ENCODE measurements at regions not wholly inside any gene's neighbourhood (a gene's known extent, or its start where the extent isn't known, plus 50 kb on each side); places are given as distances from the start of the nearest gene placed in this dataset.
A peak's percentile ranks its signal among the peaks of the same experiment; 100 is the strongest.

GRCh38 chrX:116238567-116239255 is 68.2 kb downstream of the AGTR2 start:
- no peak overlapping the region for H3K27ac ChIP-seq
- intact Hi-C loops (cut with DNase I) = no loop called here

GRCh38 chrX:116239944-116240840 is 69.6 kb downstream of the AGTR2 start:
- TF ChIP-seq POLR2AphosphoS5 (IDR thresholded peaks at IDR 0.05; ENCODE audit: insufficient read depth in 1 of 2, low read depth in 1 of 2) (no peak), CTCF (IDR thresholded peaks at IDR 0.05) (no peak), POLR2A (IDR thresholded peaks at IDR 0.05) (no peak)
- Histone ChIP-seq H3K9me3 (no peaks in the 10 kb centered on the region), H3K36me3 (no peaks in the 10 kb centered on the region), H3K4me3 (peak overlapping the region in 1 of 2 donors; percentile 7), H3K27ac (peak overlapping the region; percentile 2), H3K27me3 (no peaks in the 10 kb centered on the region), H3K4me1 (no peaks in the 10 kb centered on the region)
- no peak for DNase-seq (ENCODE audit: extremely low spot score in 2 of 2)
- intact Hi-C loops (cut with DNase I) = no loop called here

More at GRCh38 chrX:116238567-116239255, 68.2 kb downstream of the AGTR2 start:
- no peak for DNase-seq (ENCODE audit: extremely low spot score in 2 of 2)
- Histone ChIP-seq H3K36me3 (no peaks in the 10 kb centered on the region), H3K4me3 (no peak overlapping the region), H3K4me1 (no peaks in the 10 kb centered on the region), H3K27me3 (no peaks in the 10 kb centered on the region), H3K9me3 (no peaks in the 10 kb centered on the region)
- TF ChIP-seq POLR2A (IDR thresholded peaks at IDR 0.05) (no peak), CTCF (IDR thresholded peaks at IDR 0.05) (no peak), POLR2AphosphoS5 (IDR thresholded peaks at IDR 0.05; ENCODE audit: insufficient read depth in 1 of 2, low read depth in 1 of 2) (no peak)

- Histone ChIP-seq H3K27me3 (no peaks in the 10 kb centered on the region), H3K36me3 (no peaks in the 10 kb centered on the region), H3K27ac (no peak overlapping the region), H3K9me3 (no peaks in the 10 kb centered on the region), H3K4me1 (no peaks in the 10 kb centered on the region), H3K4me3 (no peak overlapping the region)
- intact Hi-C loops (cut with DNase I) = no loop called here
- no peak for TF ChIP-seq POLR2AphosphoS5 (IDR thresholded peaks at IDR 0.05; ENCODE audit: insufficient read depth in 1 of 2, low read depth in 1 of 2)
- TF ChIP-seq CTCF (IDR thresholded peaks at IDR 0.05) = no peak
- TF ChIP-seq POLR2A (IDR thresholded peaks at IDR 0.05) = no peak
- DNase-seq (ENCODE audit: extremely low spot score in 2 of 2) = no peak
Measured at GRCh38 chrX:116241001-116241400, 70.5 kb downstream of the AGTR2 start.

GRCh38 chrX:116243039-116243438 is 72.5 kb downstream of the AGTR2 start:
- no peak overlapping the region for H3K4me3 ChIP-seq
- intact Hi-C loops (cut with DNase I) = no loop called here
- H3K4me1 ChIP-seq = no peaks in the 10 kb centered on the region
- H3K27ac ChIP-seq = no peak overlapping the region
- H3K36me3 ChIP-seq = no peaks in the 10 kb centered on the region
- no peaks in the 10 kb centered on the region for H3K27me3 ChIP-seq
- no peaks in the 10 kb centered on the region for H3K9me3 ChIP-seq
- DNase-seq (ENCODE audit: extremely low spot score in 2 of 2) = no peak
- TF ChIP-seq POLR2AphosphoS5 (IDR thresholded peaks at IDR 0.05; ENCODE audit: insufficient read depth in 1 of 2, low read depth in 1 of 2) (no peak), POLR2A (IDR thresholded peaks at IDR 0.05) (no peak), CTCF (IDR thresholded peaks at IDR 0.05) (no peak)

Data from vagina (tissue), 2 donors.